Left ventricle myocardium superior (tissue), 1 donor: ENCODE measurements at regions not wholly inside any gene's neighbourhood (a gene's known extent, or its start where the extent isn't known, plus 50 kb on each side); places are given as distances from the start of the nearest gene placed in this dataset.
"Not testable (repeated sequence)": the region's sequence is repeated elsewhere in the genome, so short reads cannot be mapped to it uniquely, and the experiment has no call there.

ENCODE experiments used
- ATAC-seq: fragments of 200-7000 bp; cut with Tn5 transposase; one replicate; pipeline ENCODE4 v1.9.1; 2020; ENCODE audit warnings: mild to moderate bottlenecking, moderate library complexity
- DNase-seq: peaks from one replicate; pipeline ENCODE4 v3.0.0-alpha.2; 2020
- intact Hi-C: fragments of 100-400 bp; cut with micrococcal nuclease; formaldehyde crosslinking; loops from one replicate; pipeline ENCODE4 v1.11.0; 2022
- donor health status: DM: no; HTN: yes; CAD: no; lungs with severe emphysema.

- DNase-seq (no peak), ATAC-seq (no peak)
- intact Hi-C loops: no loop called here
Measured at GRCh38 chr22:27060190-27060589, 402.8 kb downstream of the MIAT start.

- ATAC-seq (no peak), DNase-seq (no peak)
- intact Hi-C loops: no loop called here
Measured at GRCh38 chr22:27062910-27063309, 405.5 kb downstream of the MIAT start.

GRCh38 chr22:27063406-27063805, 406.0 kb downstream of the MIAT start:
- intact Hi-C loops: no loop called here
- no peak for DNase-seq
- ATAC-seq: no peak

DNA sequence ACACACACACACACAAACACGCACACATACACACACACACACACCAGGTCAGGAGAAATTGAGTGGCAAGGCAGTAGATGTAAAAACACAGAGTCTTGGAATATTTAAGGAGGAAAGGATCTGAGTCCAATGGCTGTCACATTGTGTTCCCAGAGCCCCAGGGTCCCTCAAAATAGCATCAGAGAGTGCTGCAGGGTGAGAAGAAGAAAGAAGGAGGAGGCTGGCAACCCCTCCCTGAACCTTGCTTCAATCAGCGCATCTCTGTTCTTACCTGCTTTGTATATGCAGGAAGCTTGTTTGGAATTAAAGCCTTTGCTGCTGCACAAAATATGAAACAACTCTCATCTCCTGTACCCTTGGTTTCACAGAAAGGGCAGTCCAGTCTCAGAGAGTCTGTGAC, 406.5 kb downstream of the MIAT start:
- ATAC-seq (no peak), DNase-seq (no peak)
- intact Hi-C loops: no loop called here

DNA sequence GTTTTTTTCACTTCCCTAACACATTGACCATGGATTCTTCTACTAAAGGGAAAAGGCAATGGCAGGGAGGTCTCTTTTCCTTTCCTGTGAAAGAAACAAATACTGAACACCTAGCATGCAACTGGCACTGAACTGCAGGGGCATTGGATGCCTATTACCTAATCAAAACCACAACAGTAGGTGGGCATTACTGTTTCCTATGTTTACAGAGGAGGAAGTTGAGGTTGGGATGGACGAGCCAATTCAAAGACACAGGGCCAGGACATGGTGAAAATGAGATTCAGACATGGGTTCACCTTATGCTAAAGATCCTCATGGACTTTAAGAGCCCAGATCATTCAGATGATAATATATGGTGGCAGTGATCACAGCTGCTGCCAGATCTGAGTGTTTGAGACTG, 407.0 kb downstream of the MIAT start:
- no peak for DNase-seq
- no peak for ATAC-seq
- intact Hi-C loops: no loop called here

DNA sequence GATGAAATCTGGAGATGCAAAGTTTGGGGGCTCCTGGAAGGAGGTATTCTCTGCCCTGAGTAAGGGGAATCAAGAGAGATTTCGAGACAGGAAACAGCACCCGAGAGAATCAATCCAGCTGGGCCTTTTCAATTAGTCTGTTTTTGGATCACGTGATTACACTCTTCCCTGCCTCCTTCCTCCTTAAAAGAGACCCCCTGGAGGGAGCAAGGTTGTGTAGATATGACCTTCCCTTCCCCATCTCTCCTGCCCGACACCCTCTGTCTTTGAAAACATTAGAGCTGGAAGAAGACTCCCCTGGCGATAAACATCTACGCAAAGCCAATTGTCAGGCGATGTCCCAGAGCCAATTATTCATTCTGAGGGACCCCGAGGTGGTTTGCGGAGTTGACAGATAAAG, 407.9 kb downstream of the MIAT start:
- DNase-seq (no peak), ATAC-seq (no peak)
- intact Hi-C loops: no loop called here

DNA sequence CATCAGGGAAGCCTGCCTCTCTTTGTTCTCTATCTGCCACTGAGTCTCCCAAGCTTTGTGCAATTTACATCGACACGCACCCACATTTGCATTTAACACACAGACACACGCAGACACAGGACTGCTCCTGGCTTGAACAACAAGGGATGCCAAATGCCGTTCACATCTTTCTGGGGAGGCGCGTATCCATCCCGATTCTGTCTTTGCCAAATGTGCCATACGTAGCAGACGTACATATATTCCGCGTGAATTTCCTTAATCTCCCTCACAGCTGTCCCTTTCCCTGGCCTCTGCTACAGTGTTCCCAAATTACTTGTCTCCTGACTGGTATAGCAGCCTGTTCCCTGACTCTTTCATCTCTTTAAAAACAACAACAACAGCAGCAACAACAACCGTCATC, 409.5 kb downstream of the MIAT start:
- no peak for ATAC-seq
- DNase-seq: no peak
- intact Hi-C loops: no loop called here

GRCh38 chr22:27068121-27068520, 410.7 kb downstream of the MIAT start:
- intact Hi-C loops: no loop called here
- DNase-seq: no peak
- ATAC-seq: no peak

GRCh38 chr22:27070594-27070993, 413.2 kb downstream of the MIAT start:
- DNase-seq (no peak), ATAC-seq (no peak)
- intact Hi-C loops: no loop called here

- ATAC-seq (no peak), DNase-seq (no peak)
- intact Hi-C loops: no loop called here
Measured at GRCh38 chr22:27073601-27074425, 416.4 kb downstream of the MIAT start.

DNA sequence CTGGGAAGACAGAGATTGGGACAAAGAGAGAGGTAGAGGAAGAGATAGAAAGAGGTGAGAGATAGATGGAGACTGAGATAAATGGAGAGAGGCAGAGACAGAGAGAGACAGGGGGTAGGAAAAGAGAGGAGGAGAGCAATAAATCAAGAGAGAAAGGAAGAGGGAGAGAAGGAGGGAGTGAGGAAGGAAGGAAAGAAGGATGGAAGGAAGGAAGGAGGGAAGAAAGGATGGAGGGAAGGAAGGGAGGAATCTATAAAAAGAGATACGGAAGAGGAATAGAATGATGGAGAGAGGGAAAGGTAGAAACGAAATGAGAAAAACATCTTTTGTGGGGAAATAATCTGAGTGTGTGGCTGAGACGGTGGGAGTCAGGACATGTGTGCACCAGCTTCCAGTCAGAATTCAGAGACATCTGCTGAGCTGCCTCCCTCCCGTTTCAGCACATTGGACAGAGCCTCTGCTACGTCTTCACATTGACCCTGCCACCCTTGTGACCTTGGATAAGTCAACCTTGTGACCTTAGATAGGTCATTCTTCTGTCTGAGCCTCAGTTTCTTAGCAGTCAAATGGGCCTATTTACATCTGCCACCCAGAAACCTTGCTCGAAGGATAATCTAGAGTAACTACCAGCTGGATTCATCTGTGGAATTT, 417.8 kb downstream of the MIAT start:
- intact Hi-C loops: no loop called here
- no peak for DNase-seq
- no peak for ATAC-seq

GRCh38 chr22:27075891-27076290, 418.5 kb downstream of the MIAT start:
- intact Hi-C loops: no loop called here
- no peak for ATAC-seq
- no peak for DNase-seq

GRCh38 chr22:27078064-27078463, 420.7 kb downstream of the MIAT start:
- ATAC-seq, intact Hi-C loops: not testable (repeated sequence)

GRCh38 chr22:27080036-27080578, 422.7 kb downstream of the MIAT start:
- no peak for DNase-seq
- ATAC-seq: no peak
- intact Hi-C loops: no loop called here

More at GRCh38 chr22:27078064-27078463, 420.7 kb downstream of the MIAT start:
- not testable (repeated sequence) for DNase-seq

DNA sequence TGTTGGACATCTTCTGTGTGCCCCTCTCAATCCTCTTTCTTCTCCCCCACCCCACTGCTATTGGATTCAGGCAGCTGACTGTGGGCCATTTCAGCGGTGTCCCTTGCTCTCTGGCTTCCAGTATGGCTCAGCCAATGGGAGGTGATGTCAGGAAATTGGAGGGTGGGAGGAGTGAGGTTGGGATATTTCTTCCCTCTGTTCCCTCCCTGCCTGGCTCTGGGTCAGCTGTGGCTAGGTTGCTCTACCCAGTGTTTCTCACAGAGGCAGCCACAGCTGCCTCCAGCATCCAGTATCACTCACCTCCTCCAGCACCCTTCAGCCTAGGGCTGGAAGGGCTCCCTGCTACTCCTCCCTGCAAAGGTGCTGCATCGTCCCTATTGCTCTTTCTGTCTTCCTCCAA, 423.5 kb downstream of the MIAT start:
- ATAC-seq (no peak), DNase-seq (no peak)
- intact Hi-C loops: no loop called here

DNA sequence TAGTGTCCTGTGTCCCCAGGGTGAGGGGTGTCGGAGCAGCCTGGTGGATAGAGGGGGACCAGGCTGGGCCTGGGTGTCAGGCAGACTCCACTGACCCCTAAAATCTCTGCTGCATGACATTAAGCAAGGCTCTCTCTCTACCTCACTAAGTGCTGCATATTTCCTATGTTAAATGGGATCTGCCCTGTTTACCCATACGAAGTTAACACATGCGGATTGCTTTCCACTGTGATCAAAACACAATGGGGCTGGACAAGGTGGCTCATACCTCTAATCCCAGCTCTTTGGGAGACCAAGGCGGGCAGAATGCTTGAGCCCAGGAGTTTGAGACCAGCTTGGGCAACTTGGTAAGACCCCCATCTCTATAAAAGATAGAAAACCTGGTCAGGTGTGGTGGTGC, 426.2 kb downstream of the MIAT start:
- intact Hi-C loops: no loop called here
- DNase-seq: no peak
- ATAC-seq: no peak

GRCh38 chr22:27084130-27084529, 426.7 kb downstream of the MIAT start:
- ATAC-seq (no peak), DNase-seq (no peak)
- intact Hi-C loops: no loop called here

- intact Hi-C loops: no loop called here
- DNase-seq: no peak
- no peak for ATAC-seq
Measured at GRCh38 chr22:27086080-27087044, 429.0 kb downstream of the MIAT start.

DNA sequence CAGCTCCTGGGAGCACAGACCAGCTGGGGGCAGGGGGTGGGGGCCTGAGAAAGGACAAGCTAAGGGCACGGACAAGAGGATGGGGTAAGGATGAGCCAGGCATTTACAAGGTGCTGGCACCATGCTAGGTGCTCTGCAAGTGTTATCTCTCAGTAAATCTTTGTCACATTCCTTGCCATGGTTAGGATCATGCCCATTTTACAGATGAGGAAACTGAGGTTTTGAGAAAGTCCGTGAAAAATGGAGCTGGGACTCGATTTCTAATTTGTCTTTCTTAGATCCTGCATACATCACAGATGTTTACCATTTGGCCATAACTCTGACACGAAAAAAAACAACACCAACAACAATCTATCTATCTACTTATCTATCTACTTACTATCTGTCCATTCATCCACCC, 429.7 kb downstream of the MIAT start:
- intact Hi-C loops: no loop called here
- DNase-seq (no peak), ATAC-seq (no peak)

GRCh38 chr22:27088026-27088425, 430.6 kb downstream of the MIAT start:
- intact Hi-C loops: no loop called here

More at GRCh38 chr22:27088026-27088425, 430.6 kb downstream of the MIAT start:
- DNase-seq (no peak), ATAC-seq (no peak)
